Natural killer cell treated with Interleukin-12 subunit alpha and Interleukin-12 subunit beta and Interleukin-15 and Interleukin-18, amount 100 ng/mL, for 72 hours (primary cell): ENCODE measurements at regions not wholly inside any gene's neighbourhood (a gene's known extent, or its start where the extent isn't known, plus 50 kb on each side); places are given as distances from the start of the nearest gene placed in this dataset.

ENCODE experiments used
- ATAC-seq, 2 donors: fragments of 150-1000 bp; cut with Tn5 transposase in 1 of 2; sonication (Bioruptor Pico), chemical (Tn5 transposase) in 1 of 2; 2 replicates each; pipeline ENCODE4 v1.10.0; 2021
- DNase-seq: peaks from one replicate; pipeline ENCODE4 v3.0.0; 2022; ENCODE audit warnings: low spot score
- H3K27ac Mint-ChIP-seq, 2 donors: 1 replicate in 1 of 2; 2 replicates in 1 of 2; pipeline ENCODE4 v1.8.0; 2022; ENCODE audit warnings: mixed read lengths in 2 of 2, mild to moderate bottlenecking in 1 of 2, moderate library complexity in 1 of 2
- H3K27me3 Mint-ChIP-seq, 2 donors: 1 replicate in 1 of 2; 2 replicates in 1 of 2; pipeline ENCODE4 v1.8.0; 2022; ENCODE audit warnings: mixed read lengths in 2 of 2
- H3K36me3 Mint-ChIP-seq: one replicate; pipeline ENCODE4 v1.8.0; 2022; ENCODE audit warnings: mixed read lengths
- H3K4me1 Mint-ChIP-seq, 2 donors: 1 replicate in 1 of 2; 2 replicates in 1 of 2; pipeline ENCODE4 v1.8.0; 2022; ENCODE audit warnings: low read depth in 2 of 2, mixed read lengths in 2 of 2, mild to moderate bottlenecking in 1 of 2
- H3K4me3 Mint-ChIP-seq: one replicate; pipeline ENCODE4 v1.8.0; 2022; ENCODE audit warnings: mixed read lengths
- H3K9me3 Mint-ChIP-seq: 2 replicates; pipeline ENCODE4 v1.8.0; 2022; ENCODE audit warnings: mixed read lengths

DNA sequence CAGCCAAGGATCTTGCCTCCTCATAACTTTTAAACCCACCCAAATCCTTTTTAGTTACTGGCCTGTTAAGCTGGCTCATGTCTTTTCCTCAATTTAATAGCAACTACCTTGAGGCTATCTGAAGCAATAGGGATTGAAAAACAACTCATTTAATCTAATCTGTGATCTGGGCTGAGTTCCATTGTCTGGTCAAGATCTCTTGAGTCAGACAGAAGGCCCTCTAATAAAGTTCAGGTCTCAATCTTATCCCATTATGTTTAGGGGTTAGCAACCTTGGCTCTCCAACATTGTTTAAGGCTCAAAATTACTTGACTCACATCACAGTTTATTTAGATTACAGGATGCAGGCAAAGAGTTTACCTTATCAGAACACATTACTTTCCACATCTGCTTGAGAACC lies 436.1 kb downstream of the ANKRD50 start:
- Mint-ChIP-seq H3K36me3 (no peaks in the 10 kb centered on the region), H3K4me1 (no peaks in the 10 kb centered on the region), H3K4me3 (no peak overlapping the region)

DNA sequence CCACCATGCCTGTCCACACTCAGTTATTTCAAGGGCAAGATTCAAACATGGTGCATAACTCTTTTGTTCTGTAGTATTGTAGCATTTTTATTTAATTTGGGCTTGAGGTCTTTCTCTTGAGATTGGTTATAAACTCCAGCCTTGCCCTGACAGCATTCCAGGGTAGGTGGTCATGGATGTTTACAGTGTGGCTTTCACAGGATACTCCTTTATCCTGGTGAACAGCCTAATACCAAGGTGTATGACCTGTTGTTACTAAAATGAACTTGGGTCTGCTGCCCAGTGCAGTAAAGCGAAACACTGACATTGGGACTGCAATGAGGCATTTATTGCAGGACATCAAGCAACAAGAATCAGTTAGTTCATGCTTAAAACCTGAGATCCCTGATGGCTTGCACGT lies 434.8 kb downstream of the ANKRD50 start:
- no peaks in the 10 kb centered on the region for H3K27me3 Mint-ChIP-seq
- no peak for DNase-seq
- no peak overlapping the region for H3K4me3 Mint-ChIP-seq
- H3K27ac Mint-ChIP-seq, result no peak overlapping the region
- H3K9me3 Mint-ChIP-seq, result peaks cover 8% of the 10 kb centered on the region
- no peaks in the 10 kb centered on the region for H3K4me1 Mint-ChIP-seq
- H3K36me3 Mint-ChIP-seq, result no peaks in the 10 kb centered on the region
- no peak for ATAC-seq

More for the DNA sequence above, 436.1 kb downstream of the ANKRD50 start:
- DNase-seq (no peak), ATAC-seq (no peak)
- Mint-ChIP-seq H3K27me3 (peaks cover 0 to 2% of the 10 kb centered on the region in 2 donors), H3K9me3 (peaks cover 11% of the 10 kb centered on the region), H3K27ac (no peak overlapping the region)

DNA sequence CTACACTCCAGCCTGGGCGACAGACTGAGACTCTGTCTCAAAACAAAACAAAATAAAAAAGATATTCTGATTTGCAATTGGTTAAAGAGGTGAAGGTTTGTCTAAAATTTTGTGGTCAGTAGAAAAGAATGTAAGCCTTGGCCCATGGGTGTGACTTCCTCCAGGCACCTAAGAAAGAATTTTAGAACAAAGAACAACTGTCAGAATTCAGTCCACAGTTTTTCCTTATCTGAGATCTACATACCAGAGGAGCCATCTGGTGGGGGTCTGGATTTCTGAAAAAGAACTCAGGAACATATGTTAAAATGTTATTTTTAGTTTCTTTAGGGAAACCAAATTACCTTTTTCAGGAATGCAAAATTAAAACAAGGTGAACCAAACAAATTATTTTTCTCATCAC lies 434.1 kb downstream of the ANKRD50 start:
- H3K4me1 Mint-ChIP-seq, result no peaks in the 10 kb centered on the region
- no peak for ATAC-seq
- peaks cover 8% of the 10 kb centered on the region for H3K9me3 Mint-ChIP-seq
- H3K27ac Mint-ChIP-seq, result no peak overlapping the region
- no peaks in the 10 kb centered on the region for H3K36me3 Mint-ChIP-seq
- H3K4me3 Mint-ChIP-seq, result no peak overlapping the region
- no peak for DNase-seq
- H3K27me3 Mint-ChIP-seq, result no peaks in the 10 kb centered on the region

DNA sequence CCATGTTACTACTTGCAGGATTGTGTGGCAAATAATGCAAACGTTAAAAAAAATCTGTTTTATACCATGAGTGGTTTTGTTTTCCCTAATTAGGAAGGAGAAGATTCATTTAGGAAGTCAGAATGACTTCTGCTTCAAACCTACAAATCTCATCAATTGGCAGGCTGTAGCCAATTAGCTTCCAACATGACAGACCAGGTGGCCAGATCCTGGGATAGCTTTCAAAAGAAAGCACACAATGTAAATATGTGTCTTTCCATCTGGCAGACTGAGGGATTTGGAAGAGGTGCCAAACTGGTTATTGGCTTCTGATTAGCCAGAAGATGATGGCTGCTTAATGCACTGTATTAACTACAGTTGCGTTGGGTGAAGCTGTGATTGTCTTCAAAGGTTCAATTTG lies 432.8 kb downstream of the ANKRD50 start:
- Mint-ChIP-seq H3K4me3 (no peak overlapping the region), H3K27me3 (no peaks in the 10 kb centered on the region), H3K9me3 (no peaks in the 10 kb centered on the region), H3K27ac (no peak overlapping the region), H3K4me1 (no peaks in the 10 kb centered on the region), H3K36me3 (no peaks in the 10 kb centered on the region)
- no peak for DNase-seq
- no peak for ATAC-seq

DNA sequence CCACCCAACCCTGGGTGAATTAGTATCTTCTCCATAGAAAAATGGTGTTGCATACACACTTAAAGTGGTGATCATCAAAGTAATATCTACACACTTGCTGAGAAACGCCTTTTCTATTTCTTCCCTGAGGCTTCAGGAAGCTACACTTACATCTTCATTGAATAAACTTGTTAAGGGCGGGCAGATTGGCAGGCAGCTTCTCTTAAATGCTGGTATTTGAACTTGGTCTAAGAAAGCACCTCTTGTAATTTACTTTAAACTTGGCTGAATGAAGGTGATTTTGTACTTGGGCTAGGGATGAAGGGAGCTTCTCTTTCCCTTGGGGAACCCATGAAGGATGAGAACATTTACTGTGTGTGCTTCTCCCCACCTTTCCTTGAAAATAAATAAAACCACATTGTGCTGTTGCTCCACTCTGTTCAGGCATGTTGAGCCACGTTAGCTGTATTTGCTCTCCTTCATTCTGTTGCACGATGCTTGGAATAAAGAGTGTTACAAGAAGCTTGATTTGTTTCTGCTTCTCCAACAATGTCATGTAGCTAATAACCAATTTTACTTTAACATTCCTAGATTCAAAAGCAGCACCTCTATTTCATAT lies 430.1 kb downstream of the ANKRD50 start:
- no peak overlapping the region for H3K27ac Mint-ChIP-seq
- no peaks in the 10 kb centered on the region for H3K27me3 Mint-ChIP-seq
- no peaks in the 10 kb centered on the region for H3K36me3 Mint-ChIP-seq
- H3K9me3 Mint-ChIP-seq, result peaks cover 3% of the 10 kb centered on the region
- ATAC-seq (no peak), DNase-seq (no peak)
- no peak overlapping the region for H3K4me3 Mint-ChIP-seq
- H3K4me1 Mint-ChIP-seq, result no peaks in the 10 kb centered on the region

DNA sequence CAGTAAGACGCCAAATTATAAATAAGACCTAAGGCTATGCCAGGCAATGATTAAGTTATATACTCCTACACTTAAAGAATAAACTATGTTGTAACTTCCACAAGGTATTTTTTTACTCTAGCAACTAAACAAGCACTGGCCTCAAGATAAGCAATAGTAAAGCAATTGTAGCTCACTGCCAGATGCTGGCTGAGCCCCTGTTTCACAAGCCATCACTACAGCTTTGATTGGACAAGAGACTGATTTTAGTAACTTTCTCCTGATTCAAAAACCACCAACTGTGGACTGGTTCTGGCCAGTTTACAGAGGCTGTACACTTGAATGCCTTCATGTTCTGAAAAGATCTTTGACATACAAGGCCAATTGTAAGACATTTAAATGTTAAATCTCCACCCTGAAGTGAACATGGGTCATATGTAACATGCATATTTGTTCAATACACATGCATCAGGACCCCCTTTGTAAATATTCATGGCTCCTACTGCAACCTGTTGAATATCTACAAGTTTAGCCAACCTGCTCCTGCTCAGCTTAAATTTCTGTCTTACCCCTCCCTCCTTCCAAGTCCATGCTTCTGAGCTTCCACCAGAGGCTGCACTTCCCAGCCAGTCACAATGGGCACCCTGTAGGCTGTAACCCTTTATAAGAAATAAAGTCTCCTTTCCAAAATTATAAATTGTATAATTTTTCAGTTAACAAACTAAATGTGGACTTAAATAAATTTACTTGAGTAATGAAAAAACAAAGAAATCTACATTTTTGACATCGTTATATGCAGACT lies 423.6 kb downstream of the ANKRD50 start:
- no peak overlapping the region for H3K4me3 Mint-ChIP-seq
- H3K27me3 Mint-ChIP-seq, result peaks cover 0 to 2% of the 10 kb centered on the region in 2 donors
- no peak for ATAC-seq
- peaks cover 9% of the 10 kb centered on the region for H3K9me3 Mint-ChIP-seq
- DNase-seq, result no peak
- no peaks in the 10 kb centered on the region for H3K4me1 Mint-ChIP-seq
- no peaks in the 10 kb centered on the region for H3K36me3 Mint-ChIP-seq
- H3K27ac Mint-ChIP-seq, result no peak overlapping the region

DNA sequence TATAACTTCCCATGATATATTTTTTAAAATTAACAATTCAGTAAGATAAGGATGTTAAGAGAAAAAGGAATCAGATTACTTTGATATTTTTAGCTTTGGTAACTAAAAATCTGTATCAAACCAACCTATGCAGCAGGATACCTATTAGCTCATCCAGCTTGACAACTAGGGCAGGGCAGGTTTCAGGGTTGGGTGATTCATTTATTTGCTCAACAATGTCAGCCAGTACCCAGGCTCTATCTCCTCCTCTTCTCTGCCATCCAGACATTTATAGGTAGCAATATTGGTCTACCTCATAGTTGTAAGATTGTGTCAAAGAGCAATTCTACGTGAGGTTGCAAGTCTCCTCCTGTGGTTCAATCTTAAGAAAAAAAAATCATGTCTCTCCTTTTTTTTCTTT lies 421.9 kb downstream of the ANKRD50 start:
- H3K27ac Mint-ChIP-seq, result no peak overlapping the region
- no peaks in the 10 kb centered on the region for H3K4me1 Mint-ChIP-seq
- no peak for ATAC-seq
- H3K9me3 Mint-ChIP-seq, result peaks cover 12% of the 10 kb centered on the region
- H3K4me3 Mint-ChIP-seq, result no peak overlapping the region
- peaks cover 0 to 2% of the 10 kb centered on the region in 2 donors for H3K27me3 Mint-ChIP-seq
- H3K36me3 Mint-ChIP-seq, result no peaks in the 10 kb centered on the region
- no peak for DNase-seq

DNA sequence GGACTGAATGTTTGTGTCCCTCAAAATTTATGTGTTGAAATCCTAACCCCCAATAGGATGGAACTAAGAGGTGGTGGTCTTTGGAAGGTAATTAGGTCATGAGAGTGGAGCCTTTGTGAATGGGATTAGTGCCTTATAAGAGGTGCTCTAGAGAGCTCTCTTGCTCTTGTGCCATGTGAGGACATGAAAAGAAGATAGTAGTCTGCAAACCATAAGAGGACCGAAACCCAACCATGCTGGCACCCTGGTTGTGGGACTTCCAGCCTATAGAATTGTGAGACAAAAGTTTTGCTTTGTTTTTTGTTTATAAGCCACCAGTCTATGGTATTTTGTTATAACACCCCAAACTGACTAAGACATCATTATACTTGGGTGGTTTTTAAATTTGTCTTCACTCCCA lies 417.1 kb downstream of the ANKRD50 start:
- no peak overlapping the region for H3K27ac Mint-ChIP-seq
- H3K27me3 Mint-ChIP-seq, result peaks cover 0 to 2% of the 10 kb centered on the region in 2 donors
- no peaks in the 10 kb centered on the region for H3K4me1 Mint-ChIP-seq
- peaks cover 6% of the 10 kb centered on the region for H3K9me3 Mint-ChIP-seq
- no peaks in the 10 kb centered on the region for H3K36me3 Mint-ChIP-seq
- no peak overlapping the region for H3K4me3 Mint-ChIP-seq
- DNase-seq (no peak), ATAC-seq (no peak)

DNA sequence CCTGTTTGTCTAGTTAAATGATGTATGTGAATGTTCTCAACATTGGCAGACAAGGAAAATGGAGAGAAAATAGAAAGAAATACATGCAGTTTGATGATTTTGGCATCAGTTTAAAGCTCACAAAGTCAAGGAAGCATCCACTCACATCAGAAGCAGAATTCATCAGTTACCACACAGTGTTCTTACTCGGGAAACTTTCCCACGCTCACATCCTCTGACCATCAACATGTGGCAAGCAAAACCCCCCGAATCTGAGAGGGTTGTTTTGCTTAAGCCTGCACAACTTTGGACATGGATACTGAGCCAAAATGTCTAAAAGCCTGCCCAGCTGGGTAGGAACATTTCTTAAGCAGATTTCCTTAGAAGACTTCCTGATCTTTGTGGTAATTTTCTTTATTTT lies 407.6 kb downstream of the ANKRD50 start:
- DNase-seq (no peak), ATAC-seq (no peak)
- Mint-ChIP-seq H3K4me1 (no peaks in the 10 kb centered on the region), H3K9me3 (no peaks in the 10 kb centered on the region), H3K4me3 (no peak overlapping the region), H3K27ac (no peak overlapping the region), H3K27me3 (no peaks in the 10 kb centered on the region), H3K36me3 (no peaks in the 10 kb centered on the region)

DNA sequence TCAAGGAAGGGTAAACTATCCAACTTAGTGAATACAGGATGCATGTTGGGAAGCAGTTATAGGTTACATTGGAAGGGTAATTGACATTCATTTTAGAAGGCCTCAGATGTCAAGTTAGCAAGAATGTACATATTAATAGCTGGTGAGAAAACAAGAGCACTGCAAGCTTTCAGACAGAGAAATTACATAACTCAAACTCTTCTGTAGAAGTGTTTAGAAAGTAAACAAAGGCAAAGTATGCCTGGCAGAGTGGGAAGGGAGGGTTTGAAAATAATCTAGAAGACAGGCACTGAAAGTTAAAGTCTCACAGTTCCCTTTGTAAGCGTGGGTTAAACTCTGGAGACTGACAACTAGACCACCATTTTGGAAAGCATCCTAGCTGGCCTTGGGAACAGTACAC lies 406.2 kb downstream of the ANKRD50 start:
- Mint-ChIP-seq H3K36me3 (no peaks in the 10 kb centered on the region), H3K4me3 (no peak overlapping the region), H3K27me3 (no peaks in the 10 kb centered on the region), H3K9me3 (no peaks in the 10 kb centered on the region), H3K4me1 (no peaks in the 10 kb centered on the region), H3K27ac (no peak overlapping the region)
- ATAC-seq, result no peak
- no peak for DNase-seq

DNA sequence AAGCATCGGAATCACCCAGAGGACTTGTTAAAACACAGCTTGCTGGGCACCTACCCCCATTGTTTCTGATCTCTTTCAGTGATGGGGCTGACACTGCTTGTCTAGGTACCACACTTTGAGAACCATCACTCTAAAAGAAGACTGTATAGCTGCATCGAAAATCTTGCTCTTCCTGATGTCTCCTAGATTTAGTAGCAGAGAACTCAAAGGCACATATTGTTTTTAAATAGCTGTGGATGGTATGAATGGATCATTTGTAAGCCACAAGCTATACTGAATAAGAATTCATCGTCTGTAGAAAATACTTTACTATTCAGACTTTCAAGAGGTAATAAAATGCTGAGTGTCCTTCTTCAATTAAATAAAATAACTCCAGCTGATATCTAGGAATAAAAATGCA lies 405.4 kb downstream of the ANKRD50 start:
- no peaks in the 10 kb centered on the region for H3K4me1 Mint-ChIP-seq
- H3K4me3 Mint-ChIP-seq, result no peak overlapping the region
- ATAC-seq (no peak), DNase-seq (no peak)
- H3K9me3 Mint-ChIP-seq, result no peaks in the 10 kb centered on the region
- no peaks in the 10 kb centered on the region for H3K36me3 Mint-ChIP-seq
- H3K27ac Mint-ChIP-seq, result no peak overlapping the region
- peaks cover 0 to under 1% of the 10 kb centered on the region in 2 donors for H3K27me3 Mint-ChIP-seq

DNA sequence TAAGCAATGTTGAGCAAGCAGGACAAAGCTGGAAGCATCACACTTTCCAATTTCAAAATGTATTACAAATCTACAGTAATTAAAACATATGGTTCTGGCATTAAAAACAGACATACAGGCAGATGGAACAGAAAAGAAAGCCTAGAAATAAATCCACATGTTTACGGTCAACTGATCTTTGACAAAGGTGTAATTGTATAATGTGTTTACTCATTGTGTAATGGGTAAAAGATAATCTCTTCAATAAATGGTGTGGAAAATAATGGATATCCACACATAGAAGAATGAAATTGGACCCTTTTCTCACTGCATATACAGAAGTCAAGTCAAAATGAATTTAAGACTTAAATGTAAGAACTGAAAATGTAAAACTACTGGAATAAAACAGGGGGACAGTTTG lies 394.2 kb downstream of the ANKRD50 start:
- peaks cover 7 to 19% of the 10 kb centered on the region in 2 donors for H3K27me3 Mint-ChIP-seq
- DNase-seq (no peak), ATAC-seq (no peak)
- H3K4me1 Mint-ChIP-seq, result no peaks in the 10 kb centered on the region
- H3K36me3 Mint-ChIP-seq, result no peaks in the 10 kb centered on the region
- H3K9me3 Mint-ChIP-seq, result no peaks in the 10 kb centered on the region
- no peak overlapping the region for H3K27ac Mint-ChIP-seq
- H3K4me3 Mint-ChIP-seq, result no peak overlapping the region

DNA sequence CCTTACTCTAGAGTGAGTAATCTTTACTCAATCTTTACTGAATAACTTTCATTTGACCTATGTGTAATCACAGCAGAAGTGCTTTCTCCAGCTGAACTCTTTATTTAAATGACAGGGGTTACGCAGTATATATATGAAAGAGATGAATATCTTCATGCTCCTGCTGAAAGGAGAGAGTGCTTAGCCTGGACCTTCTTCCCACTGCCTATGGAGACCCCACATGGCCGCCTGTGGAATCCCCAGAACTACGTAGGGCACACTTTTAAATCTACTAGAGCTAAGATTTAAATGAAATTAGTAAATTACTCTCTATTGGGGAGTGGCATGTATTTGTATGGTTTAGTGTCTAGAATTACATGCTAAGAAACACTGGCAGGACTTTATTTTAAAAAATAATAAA lies 391.2 kb downstream of the ANKRD50 start:
- DNase-seq, result no peak
- Mint-ChIP-seq H3K9me3 (no peaks in the 10 kb centered on the region), H3K4me3 (no peak overlapping the region), H3K27ac (no peak overlapping the region), H3K36me3 (no peaks in the 10 kb centered on the region), H3K4me1 (no peaks in the 10 kb centered on the region), H3K27me3 (peaks cover 3 to 6% of the 10 kb centered on the region in 2 donors)
- no peak for ATAC-seq

DNA sequence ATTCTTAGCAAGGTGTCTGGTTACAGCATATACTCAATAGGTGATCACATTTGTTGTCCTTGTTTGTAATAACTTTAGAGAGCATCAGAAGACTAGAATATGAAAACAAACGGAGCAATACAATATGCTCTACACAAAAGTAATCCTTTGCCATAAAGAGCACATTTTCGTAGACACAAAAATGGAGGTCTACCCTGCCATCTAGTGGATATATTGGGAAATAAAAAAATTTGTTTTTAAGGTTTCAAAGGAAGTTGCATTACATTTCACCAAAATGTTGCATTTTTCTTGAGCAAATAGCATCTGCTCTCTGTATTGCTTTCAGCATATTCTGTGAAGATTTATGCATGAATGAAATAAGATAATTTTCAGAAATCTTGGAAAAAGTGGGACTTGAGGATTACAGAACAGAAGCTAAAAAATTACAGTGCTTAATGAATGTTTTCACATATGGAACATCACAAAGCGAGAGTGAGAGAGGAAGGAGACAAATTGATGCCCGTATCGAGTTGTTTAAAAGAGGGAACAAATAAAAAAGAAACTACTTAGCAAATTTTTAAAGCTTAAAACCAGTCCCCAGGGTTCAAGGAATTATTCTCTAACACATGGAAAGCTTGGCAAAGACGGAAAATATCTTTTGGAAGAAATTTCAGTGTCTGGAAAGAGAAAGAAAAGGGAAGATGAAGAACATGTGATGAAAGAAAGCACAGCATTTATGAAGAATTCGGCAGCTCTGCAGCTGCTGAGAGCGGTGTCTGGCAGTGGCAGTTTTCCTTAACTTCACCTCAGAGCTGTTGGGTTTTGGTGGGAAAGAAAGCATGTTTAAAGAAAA lies 390.1 kb downstream of the ANKRD50 start:
- H3K4me3 Mint-ChIP-seq, result no peak overlapping the region
- ATAC-seq, result no peak
- peaks cover 3 to 6% of the 10 kb centered on the region in 2 donors for H3K27me3 Mint-ChIP-seq
- H3K36me3 Mint-ChIP-seq, result no peaks in the 10 kb centered on the region
- no peak overlapping the region for H3K27ac Mint-ChIP-seq
- DNase-seq, result no peak
- H3K4me1 Mint-ChIP-seq, result no peaks in the 10 kb centered on the region
- H3K9me3 Mint-ChIP-seq, result no peaks in the 10 kb centered on the region
